Lower lobe of right lung (tissue), 2 donors: ENCODE measurements at regions not wholly inside any gene's neighbourhood (a gene's known extent, or its start where the extent isn't known, plus 50 kb on each side); places are given as distances from the start of the nearest gene placed in this dataset.

Source experiments
- ATAC-seq, 2 donors: fragments of 200-7000 bp; cut with Tn5 transposase; one replicate each; pipeline ENCODE4 v1.9.1; 2020 to 2022; ENCODE audit warnings: mild to moderate bottlenecking in 2 of 2, moderate library complexity in 2 of 2
- DNase-seq: peaks from one replicate; pipeline ENCODE4 v3.0.0-alpha.2; 2020
- H3K27ac ChIP-seq: fragments of 200-600 bp; one replicate; pipeline ENCODE4 v1.8.0; 2022
- H3K27me3 ChIP-seq: fragments of 200-600 bp; one replicate; pipeline ENCODE4 v1.8.0; 2022; ENCODE audit warnings: low read depth
- H3K36me3 ChIP-seq: fragments of 200-600 bp; one replicate; pipeline ENCODE4 v1.8.0; 2022; ENCODE audit warnings: mild to moderate bottlenecking
- H3K4me1 ChIP-seq: fragments of 200-600 bp; one replicate; pipeline ENCODE4 v1.8.0; 2022
- H3K4me3 ChIP-seq: fragments of 200-600 bp; one replicate; pipeline ENCODE4 v1.8.0; 2022; ENCODE audit warnings: mild to moderate bottlenecking
- H3K9me3 ChIP-seq: fragments of 200-600 bp; one replicate; pipeline ENCODE4 v1.8.0; 2022
- intact Hi-C: fragments of 100-400 bp; cut with DNase I; formaldehyde crosslinking; loops from one replicate; pipeline ENCODE4 v1.11.0; 2022
- TF ChIP-seq, protein P1 (sequence below): fragments of 200-600 bp; IDR thresholded peaks from one replicate; pipeline ENCODE4 v1.8.0; 2022; ENCODE audit warnings: antibody characterized with exemption, mild to moderate bottlenecking
- donor health status: DM: no; HTN: yes; CAD: no; lungs with severe emphysema.

DNA sequence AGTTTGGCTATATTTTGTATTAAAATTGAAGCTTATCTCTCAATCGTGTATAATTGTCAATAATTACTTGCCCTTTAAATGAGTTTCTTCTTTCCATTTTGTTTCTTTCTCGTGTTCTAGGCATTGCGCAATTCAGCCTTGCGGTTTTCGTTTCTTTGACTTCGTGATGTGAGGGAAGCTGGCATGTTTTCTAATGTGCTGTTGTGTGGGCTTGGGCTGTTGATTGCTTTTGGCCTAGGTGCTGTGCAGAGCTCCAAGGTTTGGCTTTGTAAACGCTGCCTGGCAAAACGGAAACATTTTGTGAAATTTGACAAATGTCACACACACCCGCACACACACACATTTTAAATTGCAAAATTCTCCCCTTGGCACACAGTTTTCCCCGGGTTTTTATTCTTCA, 242.6 kb upstream of the TCF4 start:
- Histone ChIP-seq H3K36me3 (no peaks in the 10 kb centered on the region), H3K27me3 (no peaks in the 10 kb centered on the region), H3K27ac (no peak overlapping the region), H3K9me3 (no peaks in the 10 kb centered on the region), H3K4me1 (no peaks in the 10 kb centered on the region), H3K4me3 (no peak overlapping the region)
- TF ChIP-seq, protein P1, sequence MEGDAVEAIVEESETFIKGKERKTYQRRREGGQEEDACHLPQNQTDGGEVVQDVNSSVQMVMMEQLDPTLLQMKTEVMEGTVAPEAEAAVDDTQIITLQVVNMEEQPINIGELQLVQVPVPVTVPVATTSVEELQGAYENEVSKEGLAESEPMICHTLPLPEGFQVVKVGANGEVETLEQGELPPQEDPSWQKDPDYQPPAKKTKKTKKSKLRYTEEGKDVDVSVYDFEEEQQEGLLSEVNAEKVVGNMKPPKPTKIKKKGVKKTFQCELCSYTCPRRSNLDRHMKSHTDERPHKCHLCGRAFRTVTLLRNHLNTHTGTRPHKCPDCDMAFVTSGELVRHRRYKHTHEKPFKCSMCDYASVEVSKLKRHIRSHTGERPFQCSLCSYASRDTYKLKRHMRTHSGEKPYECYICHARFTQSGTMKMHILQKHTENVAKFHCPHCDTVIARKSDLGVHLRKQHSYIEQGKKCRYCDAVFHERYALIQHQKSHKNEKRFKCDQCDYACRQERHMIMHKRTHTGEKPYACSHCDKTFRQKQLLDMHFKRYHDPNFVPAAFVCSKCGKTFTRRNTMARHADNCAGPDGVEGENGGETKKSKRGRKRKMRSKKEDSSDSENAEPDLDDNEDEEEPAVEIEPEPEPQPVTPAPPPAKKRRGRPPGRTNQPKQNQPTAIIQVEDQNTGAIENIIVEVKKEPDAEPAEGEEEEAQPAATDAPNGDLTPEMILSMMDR = no peak
- intact Hi-C loops = no loop called here
- ATAC-seq (no peak), DNase-seq (no peak)

DNA sequence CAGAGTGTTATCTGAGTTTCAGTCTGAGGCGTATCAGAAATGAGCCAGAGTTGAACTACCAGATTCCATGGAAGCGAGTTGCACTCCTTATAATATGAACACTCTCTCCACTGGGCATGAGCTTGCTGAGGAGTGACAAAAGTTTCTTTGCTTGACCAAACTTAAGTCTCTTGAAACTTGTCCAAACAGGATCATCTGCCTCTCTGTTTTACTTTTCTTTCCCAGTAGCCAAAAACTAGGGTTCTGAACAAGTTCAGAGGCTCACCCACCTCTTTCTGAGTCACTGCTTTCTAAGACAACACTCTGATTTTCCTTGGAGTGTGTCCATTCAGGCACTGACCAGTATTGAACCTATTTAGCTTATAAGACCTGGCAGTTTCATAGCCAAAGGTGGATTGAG, 233.2 kb upstream of the TCF4 start:
- no peaks in the 10 kb centered on the region for H3K9me3 ChIP-seq
- TF ChIP-seq, protein P1 = no peak
- no peak overlapping the region for H3K4me3 ChIP-seq
- intact Hi-C loops = no loop called here
- ATAC-seq = no peak
- no peak for DNase-seq
- H3K4me1 ChIP-seq = no peaks in the 10 kb centered on the region
- no peak overlapping the region for H3K27ac ChIP-seq
- H3K27me3 ChIP-seq = no peaks in the 10 kb centered on the region
- H3K36me3 ChIP-seq = no peaks in the 10 kb centered on the region

DNA sequence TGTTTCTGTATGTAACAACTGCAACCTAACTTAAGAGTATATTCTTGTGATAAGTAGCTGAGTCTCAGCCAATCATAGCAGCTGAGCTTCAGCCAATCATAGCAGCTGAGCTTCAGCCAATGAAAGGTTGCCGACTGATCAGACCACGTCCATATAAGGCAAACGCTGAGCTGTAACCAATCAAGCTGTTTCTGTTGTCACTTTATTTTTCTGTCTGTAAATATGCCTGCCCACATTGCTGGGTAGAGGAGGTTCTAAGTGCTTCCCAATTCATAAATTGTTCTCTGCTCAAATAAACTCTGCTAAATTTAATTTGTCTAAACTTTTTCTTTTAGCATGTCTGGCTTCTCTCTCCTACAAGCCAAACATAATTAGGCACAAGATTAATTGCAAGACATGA, 231.5 kb upstream of the TCF4 start:
- ATAC-seq (no peak), DNase-seq (no peak)
- TF ChIP-seq, protein P1 = no peak
- H3K9me3 ChIP-seq = no peaks in the 10 kb centered on the region
- H3K27me3 ChIP-seq = no peaks in the 10 kb centered on the region
- no peak overlapping the region for H3K4me3 ChIP-seq
- intact Hi-C loops = no loop called here
- H3K36me3 ChIP-seq = no peaks in the 10 kb centered on the region
- no peaks in the 10 kb centered on the region for H3K4me1 ChIP-seq
- no peak overlapping the region for H3K27ac ChIP-seq

DNA sequence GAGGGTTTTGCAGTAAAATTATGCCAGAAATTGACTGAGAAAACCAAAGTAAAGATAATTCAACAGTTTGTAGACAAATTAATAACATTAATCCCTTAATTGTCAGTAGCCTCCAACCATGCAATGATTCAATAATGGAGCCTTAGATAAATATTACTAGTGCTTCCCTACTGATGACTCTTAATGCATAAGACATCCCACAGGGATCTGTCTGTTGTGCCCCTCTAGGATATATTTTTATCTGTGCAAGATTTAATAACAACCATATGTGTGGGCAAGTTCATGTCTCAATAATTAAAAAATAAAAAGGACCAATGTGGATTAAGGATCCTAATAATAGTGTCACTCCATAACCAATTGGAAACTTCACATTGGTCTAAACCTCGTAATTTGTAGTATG, 230.3 kb upstream of the TCF4 start:
- no peak overlapping the region for H3K27ac ChIP-seq
- ATAC-seq = no peak
- no peak for DNase-seq
- no peak overlapping the region for H3K4me3 ChIP-seq
- H3K36me3 ChIP-seq = no peaks in the 10 kb centered on the region
- TF ChIP-seq, protein P1 = no peak
- H3K4me1 ChIP-seq = no peaks in the 10 kb centered on the region
- no peaks in the 10 kb centered on the region for H3K27me3 ChIP-seq
- H3K9me3 ChIP-seq = no peaks in the 10 kb centered on the region
- intact Hi-C loops = no loop called here

DNA sequence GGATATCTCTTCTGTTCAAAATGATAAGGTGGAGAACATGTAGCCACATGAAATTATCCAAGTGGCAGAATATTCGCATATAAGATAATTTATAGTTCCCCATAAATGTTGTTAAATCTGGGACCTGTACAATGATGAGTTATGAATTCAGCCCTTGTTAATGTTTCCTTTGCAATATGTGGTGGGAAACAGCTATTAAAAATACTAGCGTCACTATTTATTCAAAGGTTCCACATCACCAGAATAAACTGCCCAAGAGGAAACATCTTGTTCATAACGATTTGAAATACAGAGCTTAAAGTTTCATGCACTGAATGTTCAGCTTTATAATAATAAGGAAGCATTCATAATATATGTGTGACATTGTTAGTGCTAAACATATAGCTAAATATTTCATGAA, 223.9 kb upstream of the TCF4 start:
- TF ChIP-seq, protein P1 = no peak
- H3K27ac ChIP-seq = no peak overlapping the region
- H3K4me1 ChIP-seq = no peaks in the 10 kb centered on the region
- H3K4me3 ChIP-seq = no peak overlapping the region
- ATAC-seq = no peak
- H3K9me3 ChIP-seq = no peaks in the 10 kb centered on the region
- no peaks in the 10 kb centered on the region for H3K27me3 ChIP-seq
- intact Hi-C loops = no loop called here
- DNase-seq = no peak
- H3K36me3 ChIP-seq = no peaks in the 10 kb centered on the region

DNA sequence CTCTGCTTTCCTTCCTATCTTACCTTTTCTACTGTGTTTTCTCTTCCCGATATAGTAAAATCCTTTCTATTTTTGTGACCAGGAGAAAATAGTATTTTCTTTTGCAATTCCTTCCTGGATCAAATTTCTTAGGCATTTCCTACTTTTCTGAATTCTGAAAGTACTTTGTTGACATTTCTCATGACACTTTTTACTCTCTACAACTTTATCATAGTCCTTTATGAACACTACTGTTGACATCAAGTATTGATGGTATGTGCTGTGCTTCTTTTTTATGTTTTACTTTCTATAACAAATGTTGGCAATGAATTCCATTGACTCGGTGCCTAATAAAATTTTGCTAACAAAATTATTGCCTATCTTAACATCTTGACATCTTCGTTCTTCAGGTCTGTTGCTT, 217.7 kb upstream of the TCF4 start:
- intact Hi-C loops = no loop called here
- TF ChIP-seq, protein P1 = no peak
- DNase-seq (no peak), ATAC-seq (no peak)
- Histone ChIP-seq H3K27me3 (no peaks in the 10 kb centered on the region), H3K4me3 (no peak overlapping the region), H3K9me3 (no peaks in the 10 kb centered on the region), H3K4me1 (no peaks in the 10 kb centered on the region), H3K27ac (no peak overlapping the region), H3K36me3 (no peaks in the 10 kb centered on the region)
